ENCODE measurements at regions not wholly inside any gene's neighbourhood (a gene's known extent, or its start where the extent isn't known, plus 50 kb on each side); places are given as distances from the start of the nearest gene placed in this dataset.

DNA sequence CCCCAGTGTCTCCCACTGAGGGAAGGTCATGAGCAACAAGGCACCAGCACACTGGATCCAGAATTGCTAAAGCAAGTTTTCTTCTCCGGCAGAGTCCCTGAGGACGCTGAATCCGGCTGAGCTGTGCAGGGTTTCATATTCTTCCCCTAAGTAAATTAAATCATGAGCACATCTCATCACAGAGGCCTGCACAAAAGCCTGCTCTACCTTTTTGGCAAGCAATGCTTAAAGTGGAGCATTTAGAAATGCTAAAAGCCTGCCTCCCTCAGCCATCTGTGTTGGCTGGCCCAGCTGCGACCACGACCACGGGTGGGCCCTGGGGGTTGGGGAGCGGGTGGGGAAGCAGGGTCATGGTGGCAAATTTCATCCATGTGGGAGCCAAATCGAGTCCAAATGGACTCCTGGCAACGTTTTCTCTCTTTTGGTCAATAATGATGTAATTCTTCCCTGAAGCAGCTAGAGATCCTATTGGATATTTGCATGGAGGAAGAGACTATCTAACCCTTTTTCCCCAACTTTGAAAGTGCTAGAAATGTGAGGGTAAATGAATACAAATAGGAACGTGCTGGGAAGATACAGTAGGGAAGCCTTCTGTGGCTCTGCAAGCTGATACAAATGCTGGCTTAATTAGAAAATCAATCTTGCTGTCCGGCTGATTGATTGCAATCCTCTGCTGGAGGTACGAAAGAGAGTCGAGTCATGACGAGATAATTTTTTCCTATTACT is 532.8 kb upstream of the TBL1XR1 start:
- H3K4me2 ChIP-seq (ENCODE audit: insufficient read depth, low read length) = peak overlapping the region; percentile 23
- H3K79me2 ChIP-seq (ENCODE audit: insufficient read depth, low read length) = no peaks in the 10 kb centered on the region
- no peaks in the 10 kb centered on the region for H4K20me1 ChIP-seq (ENCODE audit: insufficient read depth, low read length)
- no peak overlapping the region for H3K4me3 ChIP-seq (ENCODE audit: insufficient read depth, low read length)
- H3K36me3 ChIP-seq (ENCODE audit: insufficient read depth, low read length) = no peaks in the 10 kb centered on the region
- H2AFZ ChIP-seq (ENCODE audit: low read length) = peak overlapping the region; percentile 48
- DNase-seq (ENCODE audit: insufficient read length, low spot score, missing footprints) = peak; percentile 60
- H3K9me3 ChIP-seq (ENCODE audit: low read depth, low read length) = no peaks in the 10 kb centered on the region
- TF ChIP-seq, protein P1, sequence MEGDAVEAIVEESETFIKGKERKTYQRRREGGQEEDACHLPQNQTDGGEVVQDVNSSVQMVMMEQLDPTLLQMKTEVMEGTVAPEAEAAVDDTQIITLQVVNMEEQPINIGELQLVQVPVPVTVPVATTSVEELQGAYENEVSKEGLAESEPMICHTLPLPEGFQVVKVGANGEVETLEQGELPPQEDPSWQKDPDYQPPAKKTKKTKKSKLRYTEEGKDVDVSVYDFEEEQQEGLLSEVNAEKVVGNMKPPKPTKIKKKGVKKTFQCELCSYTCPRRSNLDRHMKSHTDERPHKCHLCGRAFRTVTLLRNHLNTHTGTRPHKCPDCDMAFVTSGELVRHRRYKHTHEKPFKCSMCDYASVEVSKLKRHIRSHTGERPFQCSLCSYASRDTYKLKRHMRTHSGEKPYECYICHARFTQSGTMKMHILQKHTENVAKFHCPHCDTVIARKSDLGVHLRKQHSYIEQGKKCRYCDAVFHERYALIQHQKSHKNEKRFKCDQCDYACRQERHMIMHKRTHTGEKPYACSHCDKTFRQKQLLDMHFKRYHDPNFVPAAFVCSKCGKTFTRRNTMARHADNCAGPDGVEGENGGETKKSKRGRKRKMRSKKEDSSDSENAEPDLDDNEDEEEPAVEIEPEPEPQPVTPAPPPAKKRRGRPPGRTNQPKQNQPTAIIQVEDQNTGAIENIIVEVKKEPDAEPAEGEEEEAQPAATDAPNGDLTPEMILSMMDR (IDR thresholded peaks at IDR 0.05; ENCODE audit: extremely low read depth, low read depth, low read length) = no peak
- peak overlapping the region; percentile 47 for H3K27ac ChIP-seq (ENCODE audit: low read depth, low read length)
- no peaks in the 10 kb centered on the region for H3K27me3 ChIP-seq (ENCODE audit: insufficient read depth, low read length)
- H3K4me1 ChIP-seq (ENCODE audit: insufficient read depth, low read length) = peaks cover 26% of the 10 kb centered on the region

DNA sequence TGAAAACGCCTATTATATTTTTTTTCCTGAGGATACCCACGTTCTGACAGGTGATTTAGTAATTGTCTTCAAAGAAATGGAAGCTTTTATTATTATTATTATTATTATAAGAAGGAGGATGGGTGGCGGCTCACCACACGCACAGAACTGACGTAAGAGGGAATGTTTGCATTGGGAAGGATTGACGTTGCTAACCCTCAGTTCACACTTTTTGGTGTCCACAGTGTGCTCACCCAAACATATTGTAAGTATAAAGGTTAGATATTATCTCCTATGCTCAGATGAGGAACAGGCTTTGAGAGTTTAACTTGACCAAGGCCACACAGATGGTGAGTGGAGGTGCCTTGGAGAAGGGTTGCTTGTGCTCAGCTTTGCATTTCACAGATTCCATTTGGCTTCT is 533.5 kb upstream of the TBL1XR1 start:
- TF ChIP-seq, protein P1 (IDR thresholded peaks at IDR 0.05; ENCODE audit: extremely low read depth, low read depth, low read length) = no peak
- no peaks in the 10 kb centered on the region for H4K20me1 ChIP-seq (ENCODE audit: insufficient read depth, low read length)
- H2AFZ ChIP-seq (ENCODE audit: low read length) = no peak overlapping the region
- no peak overlapping the region for H3K4me2 ChIP-seq (ENCODE audit: insufficient read depth, low read length)
- no peak for DNase-seq (ENCODE audit: insufficient read length, low spot score, missing footprints)
- H3K27ac ChIP-seq (ENCODE audit: low read depth, low read length) = no peak overlapping the region
- no peaks in the 10 kb centered on the region for H3K36me3 ChIP-seq (ENCODE audit: insufficient read depth, low read length)
- peaks cover 24% of the 10 kb centered on the region for H3K4me1 ChIP-seq (ENCODE audit: insufficient read depth, low read length)
- H3K9me3 ChIP-seq (ENCODE audit: low read depth, low read length) = no peaks in the 10 kb centered on the region
- H3K79me2 ChIP-seq (ENCODE audit: insufficient read depth, low read length) = no peaks in the 10 kb centered on the region
- no peak overlapping the region for H3K4me3 ChIP-seq (ENCODE audit: insufficient read depth, low read length)
- H3K27me3 ChIP-seq (ENCODE audit: insufficient read depth, low read length) = no peaks in the 10 kb centered on the region

DNA sequence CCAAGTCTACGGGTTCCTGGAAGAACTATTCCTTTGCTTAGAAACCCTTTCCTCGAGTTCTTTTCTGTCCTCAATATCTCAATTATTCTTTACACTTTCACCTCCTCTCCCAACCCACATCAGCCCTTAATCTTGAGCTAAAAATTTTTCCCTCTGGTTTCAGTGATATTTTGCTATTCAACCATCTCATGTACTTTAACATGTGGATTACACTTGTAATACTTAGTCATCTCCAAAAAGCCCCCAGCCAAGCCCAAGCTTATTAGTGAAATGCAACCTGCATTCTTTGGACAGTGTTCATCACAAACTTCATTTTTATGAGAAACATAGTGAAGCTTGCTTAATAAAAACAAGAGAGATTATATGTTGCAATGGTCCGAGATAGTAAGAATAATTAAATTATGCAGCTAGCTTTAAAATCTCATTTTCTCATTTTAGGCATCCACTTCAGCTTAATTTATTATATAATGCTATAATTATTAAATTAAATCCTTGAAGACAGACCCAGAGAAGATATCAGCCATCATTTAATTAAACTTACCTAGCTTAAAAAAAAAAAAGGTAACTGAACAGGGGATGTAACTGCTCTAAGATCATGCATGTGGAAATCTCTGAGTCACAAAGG is 534.5 kb upstream of the TBL1XR1 start:
- Histone ChIP-seq H3K9me3 (ENCODE audit: low read depth, low read length) (no peaks in the 10 kb centered on the region), H3K4me2 (ENCODE audit: insufficient read depth, low read length) (no peak overlapping the region), H3K79me2 (ENCODE audit: insufficient read depth, low read length) (no peaks in the 10 kb centered on the region), H3K4me3 (ENCODE audit: insufficient read depth, low read length) (no peak overlapping the region), H2AFZ (ENCODE audit: low read length) (no peak overlapping the region), H3K27ac (ENCODE audit: low read depth, low read length) (no peak overlapping the region), H4K20me1 (ENCODE audit: insufficient read depth, low read length) (no peaks in the 10 kb centered on the region), H3K4me1 (ENCODE audit: insufficient read depth, low read length) (peaks cover 24% of the 10 kb centered on the region), H3K36me3 (ENCODE audit: insufficient read depth, low read length) (no peaks in the 10 kb centered on the region), H3K27me3 (ENCODE audit: insufficient read depth, low read length) (no peaks in the 10 kb centered on the region)
- TF ChIP-seq, protein P1 (IDR thresholded peaks at IDR 0.05; ENCODE audit: extremely low read depth, low read depth, low read length) = no peak
- DNase-seq (ENCODE audit: insufficient read length, low spot score, missing footprints) = no peak

DNA sequence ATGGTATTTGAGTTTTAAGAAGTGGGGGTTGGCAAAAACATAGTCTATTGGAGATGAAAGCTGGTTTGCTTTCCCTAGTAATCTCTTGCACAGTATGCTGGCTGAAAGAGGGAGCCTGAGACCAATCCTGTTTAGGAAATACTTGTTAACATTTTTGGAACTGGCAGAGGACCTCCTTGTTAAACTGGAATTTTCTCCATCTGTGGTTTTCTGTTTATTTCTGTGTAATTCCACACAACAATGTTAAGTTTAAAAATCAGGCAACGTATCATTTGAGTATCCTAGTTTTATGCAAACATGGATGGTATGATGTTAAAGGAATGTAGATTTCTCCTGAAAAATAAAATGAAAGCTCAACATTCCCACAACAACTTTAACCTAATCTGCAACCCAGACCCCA is 536.0 kb upstream of the TBL1XR1 start:
- H2AFZ ChIP-seq (ENCODE audit: low read length) = no peak overlapping the region
- H3K79me2 ChIP-seq (ENCODE audit: insufficient read depth, low read length) = no peaks in the 10 kb centered on the region
- H3K36me3 ChIP-seq (ENCODE audit: insufficient read depth, low read length) = no peaks in the 10 kb centered on the region
- TF ChIP-seq, protein P1 (IDR thresholded peaks at IDR 0.05; ENCODE audit: extremely low read depth, low read depth, low read length) = no peak
- peaks cover 24% of the 10 kb centered on the region for H3K4me1 ChIP-seq (ENCODE audit: insufficient read depth, low read length)
- no peak overlapping the region for H3K27ac ChIP-seq (ENCODE audit: low read depth, low read length)
- DNase-seq (ENCODE audit: insufficient read length, low spot score, missing footprints) = no peak
- no peaks in the 10 kb centered on the region for H3K9me3 ChIP-seq (ENCODE audit: low read depth, low read length)
- H3K4me3 ChIP-seq (ENCODE audit: insufficient read depth, low read length) = no peak overlapping the region
- no peak overlapping the region for H3K4me2 ChIP-seq (ENCODE audit: insufficient read depth, low read length)
- H3K27me3 ChIP-seq (ENCODE audit: insufficient read depth, low read length) = no peaks in the 10 kb centered on the region
- no peaks in the 10 kb centered on the region for H4K20me1 ChIP-seq (ENCODE audit: insufficient read depth, low read length)

All from osteoblast (primary cell).